K562 (cell line): ENCODE measurements at regions not wholly inside any gene's neighbourhood (a gene's known extent, or its start where the extent isn't known, plus 50 kb on each side); places are given as distances from the start of the nearest gene placed in this dataset.

Experiments
- ATAC-seq: fragments of 200-7000 bp; cut with Tn5 transposase; 3 replicates; pipeline ENCODE4 v1.9.1; 2020; ENCODE audit warnings: moderate library complexity
- BruUV-seq: library from RNA; stranded (reverse); fragments of 400-500 nt; replicated peaks from 2 replicates; lab custom pipeline; 2021; lab: Mats Ljungman, UMichigan
- CTCF ChIA-PET: fragments of 300-600 bp; formaldehyde crosslinking; extraction: SDS; loops from one replicate; lab custom pipeline; 2021; ENCODE audit warnings: low intra/inter-chr PET ratio; lab: Yijun Ruan, JAX
- POLR2A ChIA-PET: fragments of 300-600, 350-650 bp; sonication (Branson Sonifier 250); formaldehyde crosslinking; extraction: SDS; loops from one replicate; lab custom pipeline; 2021; ENCODE audit warnings: antibody characterized with exemption, inconsistent platforms; lab: Yijun Ruan, JAX
- DNase-seq, 4 experiments: peaks; one replicate each; pipeline versions ENCODE4 v3.0.0 to v3.0.0-alpha.2; 2011 to 2018; ENCODE audit warnings: low spot score in 3 of 4, mixed read lengths in 3 of 4; ENCODE audit errors: extremely low read depth in 1 of 4
- FAIRE-seq: peaks from 2 replicates; lab custom pipeline; 2011; peaks lifted over from hg19 to GRCh38; lab: Jason Lieb, UNC
- H2AFZ ChIP-seq: 2 replicates; pipeline ENCODE4 v1.6.0; 2011; ENCODE audit warnings: low read depth, low read length, control low read depth, inconsistent platforms
- H3K27ac ChIP-seq: fragments of 200-600 bp; 3 replicates; pipeline ENCODE4 v1.8.0; 2011; ENCODE audit warnings: low read depth, mild to moderate bottlenecking, control low read depth, inconsistent platforms, low read length, moderate library complexity, mixed read lengths; ENCODE audit errors: extremely low read depth
- H3K27me3 ChIP-seq, 2 experiments: fragments of 300-600 bp in 1 of 2; 2 replicates in 1 of 2; 3 replicates in 1 of 2; pipeline versions ENCODE4 v1.6.0 to v1.8.0; 2011; ENCODE audit warnings: inconsistent platforms in 2 of 2, low read length in 2 of 2, mild to moderate bottlenecking in 1 of 2, mixed read lengths in 1 of 2, moderate library complexity in 1 of 2; ENCODE audit not compliant: control insufficient read depth in 2 of 2, insufficient read depth in 2 of 2
- H3K36me3 ChIP-seq: fragments of 300-600 bp; 3 replicates; pipeline ENCODE4 v1.8.0; 2011; ENCODE audit warnings: mild to moderate bottlenecking, low read length, inconsistent platforms; ENCODE audit not compliant: control insufficient read depth, insufficient read depth
- H3K4me1 ChIP-seq, 2 experiments: fragments of 200-600 bp in 1 of 2; replicated peaks in 1 of 2; 2 replicates in 1 of 2; 3 replicates in 1 of 2; pipeline versions ENCODE4 v1.5.1 to v1.8.0; 2011; ENCODE audit warnings: inconsistent platforms in 2 of 2, low read length in 2 of 2, mild to moderate bottlenecking in 1 of 2, mixed read lengths in 1 of 2, moderate library complexity in 1 of 2; ENCODE audit not compliant: control insufficient read depth in 2 of 2, insufficient read depth in 2 of 2
- H3K4me2 ChIP-seq: 2 replicates; pipeline ENCODE4 v1.6.1; 2011; ENCODE audit warnings: low read length, control low read depth, inconsistent platforms, mixed read lengths; ENCODE audit not compliant: insufficient read depth
- H3K4me3 ChIP-seq: fragments of 200-600 bp; sonication (generic), shearing (Covaris generic); 2 replicates; pipeline ENCODE4 v1.5.1; 2016; ENCODE audit warnings: control low read depth, inconsistent platforms
- H3K79me2 ChIP-seq: fragments of 200-600 bp; 3 replicates; pipeline ENCODE4 v1.8.0; 2011; ENCODE audit warnings: low read length, inconsistent platforms; ENCODE audit not compliant: control insufficient read depth, insufficient read depth
- H3K9ac ChIP-seq, 2 experiments: 2 replicates each; pipeline versions ENCODE4 v1.6.0 to v1.6.1; 2011; ENCODE audit warnings: low read depth in 2 of 2, low read length in 2 of 2, control low read depth in 1 of 2, inconsistent platforms in 1 of 2, mild to moderate bottlenecking in 1 of 2, mixed read lengths in 1 of 2; ENCODE audit not compliant: insufficient read depth in 1 of 2
- H3K9me1 ChIP-seq: one replicate; pipeline ENCODE4 v1.6.0; 2011; ENCODE audit warnings: inconsistent platforms, mild to moderate bottlenecking, low read length, moderate library complexity; ENCODE audit not compliant: control insufficient read depth, insufficient read depth
- H3K9me3 ChIP-seq: replicated peaks from 2 replicates; pipeline ENCODE4 v1.5.1; 2011; ENCODE audit warnings: low read depth, low read length, inconsistent platforms; ENCODE audit not compliant: control insufficient read depth, insufficient read depth
- H4K20me1 ChIP-seq: replicated peaks from 2 replicates; pipeline ENCODE4 v1.6.1; 2011; ENCODE audit warnings: low read length, inconsistent platforms, mixed read lengths; ENCODE audit not compliant: control insufficient read depth, insufficient read depth
- CEBPB ChIP-seq: fragments of 450-650 bp; IDR thresholded peaks from 2 replicates; pipeline ENCODE4 v1.6.1; 2016; ENCODE audit warnings: missing genetic modification characterization, missing compliant biosample characterization
- DIDO1 ChIP-seq: fragments of 450-650 bp; IDR thresholded peaks from 2 replicates; pipeline ENCODE4 v1.6.1; 2016; ENCODE audit warnings: low read depth, missing biosample characterization, missing genetic modification characterization
- KDM1A ChIP-seq, 2 experiments: fragments of 450-650 bp; IDR thresholded peaks; 2 replicates each; pipeline ENCODE4 v1.6.1; 2016; ENCODE audit warnings: mild to moderate bottlenecking in 2 of 2
- WGBS: fragments of 100-300 bp; shearing (Covaris generic); methylation state at CpG from one replicate; pipeline ENCODE4 v1.1.6; 2016; ENCODE audit warnings: low coverage, mixed read lengths; ENCODE audit not compliant: insufficient coverage; ENCODE audit errors: missing lambda C conversion rate; 5-methylcytosine and 5-hydroxymethylcytosine counted together
- in situ Hi-C: fragments of 300-500 bp; cut with MboI; formaldehyde crosslinking; loops from 4 replicates; pipeline ENCODE4 v1.15.0; 2018; ENCODE audit warnings: inconsistent platforms, mixed read lengths
- intact Hi-C: fragments of 100-400 bp; cut with micrococcal nuclease; formaldehyde crosslinking; loops from 2 replicates; pipeline ENCODE4 v1.14.2; 2022

DNA sequence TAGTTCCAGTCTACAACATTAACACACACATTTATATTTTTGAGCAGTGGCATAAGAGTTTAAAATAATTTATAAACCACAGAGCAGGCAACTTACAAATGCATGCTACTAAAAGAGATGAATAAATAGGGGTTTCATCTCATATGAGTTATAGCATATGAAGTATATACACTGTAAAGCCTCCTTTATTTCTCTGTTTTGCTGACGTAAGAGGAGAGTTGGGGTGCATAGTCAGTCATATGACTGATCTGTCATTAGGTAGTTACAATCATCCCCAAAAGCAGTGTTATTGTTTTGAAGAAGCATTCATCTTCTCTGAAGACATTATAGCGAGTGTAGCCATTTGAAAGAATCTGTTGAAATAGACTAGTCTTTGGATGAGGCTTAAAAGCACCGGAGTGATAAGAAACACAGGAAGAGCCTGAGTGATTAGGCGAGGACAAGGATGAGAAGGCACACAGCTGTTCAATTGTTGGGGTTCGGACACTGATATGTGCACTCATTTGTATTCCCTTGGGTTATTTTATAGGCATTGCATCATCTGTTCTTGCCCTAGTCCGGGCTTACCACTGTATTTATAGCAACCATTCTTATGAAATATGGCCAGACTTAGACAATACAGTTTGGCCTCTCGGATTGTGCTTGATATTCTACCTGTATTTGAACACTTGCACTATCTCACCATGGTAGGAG, 325.7 kb downstream of the SAMD5 start (continued):
- TF ChIP-seq CEBPB, result 0 out of 2 replicates have a peak, but pooled peaks have one; percentile 30

DNA sequence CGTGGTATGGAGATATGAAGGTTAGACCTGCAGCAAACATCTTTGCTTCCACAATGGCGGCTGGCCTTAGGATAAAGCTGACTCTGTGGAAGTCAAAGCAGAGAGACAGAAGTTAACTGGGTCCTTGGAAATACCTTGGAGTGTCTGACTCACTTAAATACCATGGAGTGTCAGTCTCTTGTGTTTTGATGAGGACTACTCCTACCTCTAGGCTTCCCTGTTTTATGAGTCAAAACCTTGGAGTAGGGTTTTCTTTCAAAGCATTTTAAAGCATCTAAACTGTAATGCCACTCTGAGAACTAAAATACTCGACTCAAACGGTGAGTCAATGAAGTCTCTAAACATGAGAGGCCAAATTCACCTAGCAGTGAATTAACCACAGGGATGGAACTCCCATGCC, 329.1 kb downstream of the SAMD5 start:
- ChIA-PET POLR2A (no interaction called here), CTCF (no interaction called here)
- WGBS, result 24% methylated on average over 4 of the region's 4 CpGs
- no peaks in the 10 kb centered on the region for H4K20me1 ChIP-seq
- H3K4me2 ChIP-seq, result no peak overlapping the region
- H3K9me3 ChIP-seq, result no peaks in the 10 kb centered on the region
- H3K36me3 ChIP-seq, result no peaks in the 10 kb centered on the region
- no peaks in the 10 kb centered on the region for H3K27me3 ChIP-seq
- no TSS peak for BruUV-seq
- ATAC-seq (no peak), FAIRE-seq (no peak), DNase-seq (no peak)
- no peak overlapping the region for H2AFZ ChIP-seq
- H3K4me1 ChIP-seq, result no peaks in the 10 kb centered on the region
- no peaks in the 10 kb centered on the region for H3K79me2 ChIP-seq
- H3K27ac ChIP-seq, result no peak overlapping the region
- intact Hi-C loops (no loop called here), in situ Hi-C loops (no loop called here)
- H3K9ac ChIP-seq, result no peak overlapping the region
- no peaks in the 10 kb centered on the region for H3K9me1 ChIP-seq
- TF ChIP-seq KDM1A (IDR thresholded peaks at IDR 0.05), result no peak
- no peak for TF ChIP-seq DIDO1 (tag)
- no peak overlapping the region for H3K4me3 ChIP-seq
